ENCODE measurements at regions not wholly inside any gene's neighbourhood (a gene's known extent, or its start where the extent isn't known, plus 50 kb on each side); places are given as distances from the start of the nearest gene placed in this dataset.

GRCh38 chr2:152835674-152836073, 117.3 kb downstream of the ARL6IP6 start:
- H3K4me3 ChIP-seq (ENCODE audit: low read length): no peak overlapping the region
- H2AFZ ChIP-seq (ENCODE audit: low read depth, low read length): no peak overlapping the region
- H3K9me3 ChIP-seq (ENCODE audit: low read length): no peaks in the 10 kb centered on the region
- no peaks in the 10 kb centered on the region for H3K4me1 ChIP-seq (ENCODE audit: insufficient read depth, low read length)
- H3K27me3 ChIP-seq (ENCODE audit: insufficient read depth, low read length): no peaks in the 10 kb centered on the region
- H3K36me3 ChIP-seq (ENCODE audit: insufficient read depth, low read length): no peaks in the 10 kb centered on the region

- H3K9me3 ChIP-seq (ENCODE audit: low read length): no peaks in the 10 kb centered on the region
- no peaks in the 10 kb centered on the region for H3K36me3 ChIP-seq (ENCODE audit: insufficient read depth, low read length)
- H3K27me3 ChIP-seq (ENCODE audit: insufficient read depth, low read length): no peaks in the 10 kb centered on the region
- no peak overlapping the region for H2AFZ ChIP-seq (ENCODE audit: low read depth, low read length)
- peaks cover 3% of the 10 kb centered on the region for H3K4me1 ChIP-seq (ENCODE audit: insufficient read depth, low read length)
- H3K4me3 ChIP-seq (ENCODE audit: low read length): no peak overlapping the region
These were observed 109.5 kb downstream of the ARL6IP6 start for GRCh38 chr2:152827944-152828343.

GRCh38 chr2:152826581-152827279, 108.3 kb downstream of the ARL6IP6 start:
- no peak overlapping the region for H2AFZ ChIP-seq (ENCODE audit: low read depth, low read length)
- no peaks in the 10 kb centered on the region for H3K36me3 ChIP-seq (ENCODE audit: insufficient read depth, low read length)
- H3K9me3 ChIP-seq (ENCODE audit: low read length): no peaks in the 10 kb centered on the region
- no peaks in the 10 kb centered on the region for H3K27me3 ChIP-seq (ENCODE audit: insufficient read depth, low read length)
- no peak overlapping the region for H3K4me3 ChIP-seq (ENCODE audit: low read length)
- peaks cover 3% of the 10 kb centered on the region for H3K4me1 ChIP-seq (ENCODE audit: insufficient read depth, low read length)

GRCh38 chr2:152825834-152826233, 107.4 kb downstream of the ARL6IP6 start:
- Histone ChIP-seq H3K4me3 (ENCODE audit: low read length) (no peak overlapping the region), H3K9me3 (ENCODE audit: low read length) (no peaks in the 10 kb centered on the region), H3K4me1 (ENCODE audit: insufficient read depth, low read length) (peaks cover 3% of the 10 kb centered on the region), H3K27me3 (ENCODE audit: insufficient read depth, low read length) (no peaks in the 10 kb centered on the region), H3K36me3 (ENCODE audit: insufficient read depth, low read length) (no peaks in the 10 kb centered on the region), H2AFZ (ENCODE audit: low read depth, low read length) (no peak overlapping the region)

- no peaks in the 10 kb centered on the region for H3K27me3 ChIP-seq (ENCODE audit: insufficient read depth, low read length)
- peaks cover 3% of the 10 kb centered on the region for H3K4me1 ChIP-seq (ENCODE audit: insufficient read depth, low read length)
- no peak overlapping the region for H3K4me3 ChIP-seq (ENCODE audit: low read length)
- no peak overlapping the region for H2AFZ ChIP-seq (ENCODE audit: low read depth, low read length)
- no peaks in the 10 kb centered on the region for H3K36me3 ChIP-seq (ENCODE audit: insufficient read depth, low read length)
- H3K9me3 ChIP-seq (ENCODE audit: low read length): no peaks in the 10 kb centered on the region
These were observed 105.5 kb downstream of the ARL6IP6 start for GRCh38 chr2:152823905-152824304.

GRCh38 chr2:152822676-152823075, 104.3 kb downstream of the ARL6IP6 start:
- Histone ChIP-seq H3K4me3 (ENCODE audit: low read length) (no peak overlapping the region), H3K36me3 (ENCODE audit: insufficient read depth, low read length) (no peaks in the 10 kb centered on the region), H3K4me1 (ENCODE audit: insufficient read depth, low read length) (peaks cover 3% of the 10 kb centered on the region), H2AFZ (ENCODE audit: low read depth, low read length) (no peak overlapping the region), H3K9me3 (ENCODE audit: low read length) (no peaks in the 10 kb centered on the region), H3K27me3 (ENCODE audit: insufficient read depth, low read length) (no peaks in the 10 kb centered on the region)

- Histone ChIP-seq H3K4me1 (ENCODE audit: insufficient read depth, low read length) (peaks cover 3% of the 10 kb centered on the region), H3K4me3 (ENCODE audit: low read length) (no peak overlapping the region), H3K9me3 (ENCODE audit: low read length) (no peaks in the 10 kb centered on the region), H3K36me3 (ENCODE audit: insufficient read depth, low read length) (no peaks in the 10 kb centered on the region), H2AFZ (ENCODE audit: low read depth, low read length) (no peak overlapping the region), H3K27me3 (ENCODE audit: insufficient read depth, low read length) (no peaks in the 10 kb centered on the region)
These were observed 101.6 kb downstream of the ARL6IP6 start for GRCh38 chr2:152820048-152820447.

- no peaks in the 10 kb centered on the region for H3K36me3 ChIP-seq (ENCODE audit: insufficient read depth, low read length)
- H3K27me3 ChIP-seq (ENCODE audit: insufficient read depth, low read length): no peaks in the 10 kb centered on the region
- H2AFZ ChIP-seq (ENCODE audit: low read depth, low read length): no peak overlapping the region
- no peak overlapping the region for H3K4me3 ChIP-seq (ENCODE audit: low read length)
- H3K9me3 ChIP-seq (ENCODE audit: low read length): peaks cover 4% of the 10 kb centered on the region
- no peaks in the 10 kb centered on the region for H3K4me1 ChIP-seq (ENCODE audit: insufficient read depth, low read length)
These were observed 97.3 kb downstream of the ARL6IP6 start for GRCh38 chr2:152815634-152816257.

GRCh38 chr2:152814475-152815030, 96.1 kb downstream of the ARL6IP6 start:
- no peak overlapping the region for H3K4me3 ChIP-seq (ENCODE audit: low read length)
- no peak overlapping the region for H2AFZ ChIP-seq (ENCODE audit: low read depth, low read length)
- peaks cover 4% of the 10 kb centered on the region for H3K9me3 ChIP-seq (ENCODE audit: low read length)
- no peaks in the 10 kb centered on the region for H3K4me1 ChIP-seq (ENCODE audit: insufficient read depth, low read length)
- H3K36me3 ChIP-seq (ENCODE audit: insufficient read depth, low read length): no peaks in the 10 kb centered on the region
- no peaks in the 10 kb centered on the region for H3K27me3 ChIP-seq (ENCODE audit: insufficient read depth, low read length)

GRCh38 chr2:152813351-152813750, 94.9 kb downstream of the ARL6IP6 start:
- H3K9me3 ChIP-seq (ENCODE audit: low read length): peaks cover 4% of the 10 kb centered on the region
- no peak overlapping the region for H2AFZ ChIP-seq (ENCODE audit: low read depth, low read length)
- no peaks in the 10 kb centered on the region for H3K27me3 ChIP-seq (ENCODE audit: insufficient read depth, low read length)
- no peaks in the 10 kb centered on the region for H3K4me1 ChIP-seq (ENCODE audit: insufficient read depth, low read length)
- H3K4me3 ChIP-seq (ENCODE audit: low read length): no peak overlapping the region
- no peaks in the 10 kb centered on the region for H3K36me3 ChIP-seq (ENCODE audit: insufficient read depth, low read length)
